HEK293 (cell line): ENCODE measurements at regions not wholly inside any gene's neighbourhood (a gene's known extent, or its start where the extent isn't known, plus 50 kb on each side); places are given as distances from the start of the nearest gene placed in this dataset.

Source experiments
- CTCF ChIA-PET: fragments of 350-600 bp; formaldehyde crosslinking; extraction: SDS; loops from one replicate; lab custom pipeline; 2021; ENCODE audit warnings: antibody characterized with exemption; lab: Yijun Ruan, JAX
- POLR2A ChIA-PET: fragments of 300-600 bp; formaldehyde crosslinking; extraction: SDS; loops from one replicate; lab custom pipeline; 2020; ENCODE audit warnings: antibody characterized with exemption, inconsistent platforms; lab: Yijun Ruan, JAX
- H3K27ac ChIP-seq: fragments of 200-500 bp; sonication (Bioruptor generic); 2 replicates; pipeline ENCODE4 v1.5.1; 2014; ENCODE audit warnings: low read depth, low read length, control low read depth, inconsistent platforms; ENCODE audit errors: extremely low read depth
- H3K36me3 ChIP-seq, 2 experiments: fragments of 200-500 bp in 1 of 2; sonication (Bioruptor generic) in 1 of 2; 1 replicate in 1 of 2; 2 replicates in 1 of 2; pipeline ENCODE4 v1.5.1; 2014 to 2017; ENCODE audit warnings: inconsistent platforms in 2 of 2, low read length in 2 of 2; ENCODE audit not compliant: control insufficient read depth in 2 of 2, insufficient read depth in 1 of 2
- H3K4me1 ChIP-seq: fragments of 200-500 bp; sonication (Bioruptor generic); 2 replicates; pipeline ENCODE4 v1.5.1; 2014; ENCODE audit warnings: mild to moderate bottlenecking, low read length, inconsistent platforms; ENCODE audit not compliant: control insufficient read depth, insufficient read depth
- H3K4me3 ChIP-seq: 2 replicates; pipeline ENCODE4 v1.5.1; 2011; ENCODE audit warnings: low read depth, mild to moderate bottlenecking, control low read depth, low read length, moderate library complexity
- H3K9me3 ChIP-seq: fragments of 200-500 bp; sonication (Bioruptor generic); 2 replicates; pipeline ENCODE4 v1.5.1; 2014; ENCODE audit warnings: low read depth, low read length, inconsistent platforms; ENCODE audit not compliant: control insufficient read depth, insufficient read depth
- AEBP2 ChIP-seq: fragments of 450-650 bp; formaldehyde crosslinking; IDR thresholded peaks from 2 replicates; pipeline ENCODE4 v1.5.1; 2016; ENCODE audit warnings: missing biosample characterization, missing genetic modification characterization, borderline replicate concordance
- CTCF ChIP-seq: fragments of 450-650 bp; formaldehyde crosslinking; IDR thresholded peaks from 2 replicates; pipeline ENCODE4 v1.5.1; 2016; ENCODE audit warnings: missing biosample characterization, missing genetic modification characterization
- PATZ1 ChIP-seq: fragments of 450-650 bp; formaldehyde crosslinking; IDR thresholded peaks from 2 replicates; pipeline ENCODE4 v1.5.1; 2016; ENCODE audit warnings: missing biosample characterization, missing genetic modification characterization
- YY2 ChIP-seq: fragments of 450-650 bp; formaldehyde crosslinking; IDR thresholded peaks from 2 replicates; pipeline ENCODE4 v1.5.1; 2016; ENCODE audit warnings: missing biosample characterization, missing genetic modification characterization
- ZBTB11 ChIP-seq: fragments of 450-650 bp; formaldehyde crosslinking; conservative IDR thresholded peaks from 2 replicates; pipeline ENCODE4 v1.5.1; 2016; ENCODE audit warnings: low read depth, missing biosample characterization, missing genetic modification characterization
- ZBTB17 ChIP-seq: fragments of 450-650 bp; formaldehyde crosslinking; IDR thresholded peaks from 2 replicates; pipeline ENCODE4 v1.5.1; 2016; ENCODE audit warnings: missing biosample characterization, missing genetic modification characterization
- ZBTB48 ChIP-seq: fragments of 450-650 bp; formaldehyde crosslinking; IDR thresholded peaks from 2 replicates; pipeline ENCODE4 v1.5.1; 2016; ENCODE audit warnings: missing biosample characterization, missing genetic modification characterization
- ZFHX2 ChIP-seq: fragments of 450-650 bp; formaldehyde crosslinking; conservative IDR thresholded peaks from 2 replicates; pipeline ENCODE4 v1.5.1; 2016; ENCODE audit warnings: missing biosample characterization, missing genetic modification characterization
- ZNF146 ChIP-seq: fragments of 450-650 bp; formaldehyde crosslinking; IDR thresholded peaks from 2 replicates; pipeline ENCODE4 v1.5.1; 2016; ENCODE audit warnings: missing biosample characterization, missing genetic modification characterization
- ZNF280D ChIP-seq: fragments of 450-650 bp; formaldehyde crosslinking; IDR thresholded peaks from 2 replicates; pipeline ENCODE4 v1.5.1; 2016; ENCODE audit warnings: missing biosample characterization, missing genetic modification characterization
- ZNF423 ChIP-seq: fragments of 450-650 bp; formaldehyde crosslinking; IDR thresholded peaks from 2 replicates; pipeline ENCODE4 v1.5.1; 2016; ENCODE audit warnings: missing biosample characterization, missing genetic modification characterization
- ZNF548 ChIP-seq: fragments of 450-650 bp; formaldehyde crosslinking; IDR thresholded peaks from 2 replicates; pipeline ENCODE4 v1.5.1; 2016; ENCODE audit warnings: missing biosample characterization, missing genetic modification characterization
- ZNF560 ChIP-seq: fragments of 450-650 bp; formaldehyde crosslinking; IDR thresholded peaks from 2 replicates; pipeline ENCODE4 v1.5.1; 2017; ENCODE audit warnings: missing biosample characterization, missing genetic modification characterization, borderline replicate concordance

GRCh38 chr2:215748446-215748845 lies 264.9 kb downstream of the MREG start:
- no peaks in the 10 kb centered on the region for H3K4me1 ChIP-seq
- no peak overlapping the region for H3K27ac ChIP-seq
- H3K4me3 ChIP-seq: no peak overlapping the region
- no peaks in the 10 kb centered on the region for H3K9me3 ChIP-seq
- ChIA-PET CTCF (interaction anchor here (1.1 kb wide), 1 partner anchor 172 kb away, joined by 3 read pairs; no protein-coding TSS in a partner anchor), POLR2A (no interaction called here)
- no peaks in the 10 kb centered on the region for H3K36me3 ChIP-seq
- no peak for TF ChIP-seq ZBTB48 (tag by site-specific recombination)
- TF ChIP-seq ZBTB11 (tag by site-specific recombination): no peak
- no peak for TF ChIP-seq AEBP2 (tag by site-specific recombination)
- no peak for TF ChIP-seq ZNF146 (tag by site-specific recombination)
- TF ChIP-seq ZBTB17 (tag by site-specific recombination): no peak
- TF ChIP-seq ZFHX2 (tag by site-specific recombination): no peak
- no peak for TF ChIP-seq ZNF423 (tag by site-specific recombination)
- no peak for TF ChIP-seq YY2 (tag by site-specific recombination)
- TF ChIP-seq CTCF: no peak

- ChIA-PET POLR2A (no interaction called here), CTCF (interaction anchor here (0.7 kb wide), 1 partner anchor 14 kb away, joined by 3 read pairs; no protein-coding TSS in a partner anchor)
- Histone ChIP-seq H3K36me3 (no peaks in the 10 kb centered on the region), H3K9me3 (no peaks in the 10 kb centered on the region), H3K4me1 (no peaks in the 10 kb centered on the region), H3K27ac (no peak overlapping the region), H3K4me3 (no peak overlapping the region)
- TF ChIP-seq ZNF560 (no peak), ZNF548 (tag by site-specific recombination) (no peak), PATZ1 (tag by site-specific recombination) (no peak), ZNF280D (tag by site-specific recombination) (no peak)
These were observed 266.3 kb downstream of the MREG start for GRCh38 chr2:215746887-215747615.
